Activated T-helper 1 cell treated with anti-CD3 and anti-CD28 coated beads, Interleukin-12 subunit alpha, Interleukin-12 subunit beta, Interleukin-2, Interleukin-4 antibody, amounts not matched to agents 30 ng/mL and 10 ng/mL and 1 ng/mL, durations not matched to agents 14 hours and 24 hours and 36 hours (primary cell): ENCODE measurements at regions not wholly inside any gene's neighbourhood (a gene's known extent, or its start where the extent isn't known, plus 50 kb on each side); places are given as distances from the start of the nearest gene placed in this dataset.
"Not testable (repeated sequence)": the region's sequence is repeated elsewhere in the genome, so short reads cannot be mapped to it uniquely, and the experiment has no call there.

Experiments used
- DNase-seq: peaks from one replicate; pipeline ENCODE4 v3.0.0; 2021; ENCODE audit warnings: low spot score
- H3K27ac Mint-ChIP-seq: one replicate; pipeline ENCODE4 v1.8.0; 2021; ENCODE audit warnings: mild to moderate bottlenecking, mixed read lengths
- H3K27me3 Mint-ChIP-seq: one replicate; pipeline ENCODE4 v1.8.0; 2022; ENCODE audit warnings: mild to moderate bottlenecking, moderate library complexity, mixed read lengths; ENCODE audit not compliant: insufficient read depth
- H3K36me3 Mint-ChIP-seq: one replicate; pipeline ENCODE4 v1.8.0; 2021; ENCODE audit warnings: low read depth, mixed read lengths
- H3K4me1 Mint-ChIP-seq: one replicate; pipeline ENCODE4 v1.8.0; 2021; ENCODE audit warnings: low read depth, mixed read lengths
- H3K4me3 Mint-ChIP-seq: one replicate; pipeline ENCODE4 v1.8.0; 2021; ENCODE audit warnings: mild to moderate bottlenecking, moderate library complexity, mixed read lengths
- H3K9me3 Mint-ChIP-seq: one replicate; pipeline ENCODE4 v1.8.0; 2021; ENCODE audit warnings: mixed read lengths
- intact Hi-C: fragments of 100-400 bp; cut with micrococcal nuclease; formaldehyde crosslinking; loops from one replicate; pipeline ENCODE4 v1.15.1; 2024

DNA sequence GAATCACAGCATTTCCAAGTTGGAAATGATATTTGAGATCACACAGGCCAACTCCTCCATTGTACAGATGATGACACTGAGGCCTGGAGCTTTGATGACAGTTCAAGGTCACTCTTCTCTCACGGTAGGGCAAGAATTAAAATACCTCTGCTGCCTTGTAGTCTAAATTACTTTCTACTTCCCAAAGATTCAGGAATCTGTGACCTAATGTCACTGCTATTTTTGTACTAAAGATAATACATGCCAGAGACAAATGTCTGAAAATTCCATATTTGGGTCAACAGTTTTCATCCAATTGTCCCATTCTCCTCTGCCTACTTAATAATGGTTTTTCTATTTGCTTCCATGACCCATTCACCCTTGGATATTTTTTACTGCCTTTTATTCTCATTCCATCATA is 160.0 kb downstream of the SOD2 start:
- intact Hi-C loops, result no loop called here
- Mint-ChIP-seq H3K27me3 (peaks cover 8% of the 10 kb centered on the region), H3K27ac (no peak overlapping the region), H3K4me3 (no peak overlapping the region), H3K4me1 (no peaks in the 10 kb centered on the region), H3K36me3 (no peaks in the 10 kb centered on the region), H3K9me3 (no peaks in the 10 kb centered on the region)
- no peak for DNase-seq

DNA sequence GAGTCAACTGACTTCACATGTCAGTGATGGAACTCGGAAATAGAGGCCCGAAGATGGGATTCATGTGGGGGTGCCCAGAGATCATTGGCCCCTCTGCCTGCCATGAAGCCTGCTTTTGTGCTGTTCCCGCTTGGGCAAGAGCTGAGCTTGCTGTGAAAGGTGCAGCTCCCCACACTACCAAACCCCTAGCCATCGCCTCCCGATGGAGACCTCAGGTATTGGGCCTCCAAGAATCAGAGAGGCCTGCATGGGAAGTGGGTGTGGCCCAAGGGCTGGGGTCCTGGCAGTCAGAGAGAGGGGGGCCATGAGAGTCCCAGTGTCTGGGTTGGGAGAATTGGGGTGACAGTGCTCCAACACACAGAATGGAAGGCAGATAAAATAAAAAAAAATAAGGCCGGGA is 160.9 kb downstream of the SOD2 start:
- H3K4me1 Mint-ChIP-seq, result no peaks in the 10 kb centered on the region
- H3K27ac Mint-ChIP-seq, result no peak overlapping the region
- no peak for DNase-seq
- no peak overlapping the region for H3K4me3 Mint-ChIP-seq
- intact Hi-C loops, result no loop called here
- H3K27me3 Mint-ChIP-seq, result peaks cover 8% of the 10 kb centered on the region
- no peaks in the 10 kb centered on the region for H3K9me3 Mint-ChIP-seq
- no peaks in the 10 kb centered on the region for H3K36me3 Mint-ChIP-seq

- Mint-ChIP-seq H3K9me3 (no peaks in the 10 kb centered on the region), H3K27me3 (no peaks in the 10 kb centered on the region), H3K4me1 (no peaks in the 10 kb centered on the region), H3K4me3 (no peak overlapping the region), H3K27ac (no peak overlapping the region), H3K36me3 (no peaks in the 10 kb centered on the region)
- intact Hi-C loops, result no loop called here
- no peak for DNase-seq
Observed at GRCh38 chr6:159529934-159530333, 163.1 kb downstream of the SOD2 start.

DNA sequence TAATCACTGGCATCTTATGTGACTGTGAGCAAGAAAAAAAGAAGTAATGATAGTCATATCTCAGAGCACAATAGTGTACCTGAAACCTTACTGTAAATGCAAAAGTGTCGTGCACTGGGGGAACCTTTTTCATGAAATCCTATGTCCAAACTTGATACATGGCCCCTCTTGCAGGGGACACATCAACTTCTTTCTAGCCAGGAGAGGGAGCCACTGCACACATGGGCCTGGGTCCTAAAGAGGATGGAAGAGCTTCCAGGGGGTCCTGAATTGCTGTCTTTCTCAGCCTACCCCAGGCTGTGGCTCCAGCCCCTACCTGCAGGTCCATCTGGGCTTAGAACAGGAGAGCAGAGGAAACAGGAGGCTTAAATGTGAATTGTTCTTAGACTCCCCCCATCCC is 165.7 kb downstream of the SOD2 start:
- H3K4me1 Mint-ChIP-seq, result no peaks in the 10 kb centered on the region
- H3K4me3 Mint-ChIP-seq, result no peak overlapping the region
- H3K27ac Mint-ChIP-seq, result no peak overlapping the region
- no peaks in the 10 kb centered on the region for H3K36me3 Mint-ChIP-seq
- H3K27me3 Mint-ChIP-seq, result no peaks in the 10 kb centered on the region
- no peak for DNase-seq
- intact Hi-C loops, result no loop called here
- H3K9me3 Mint-ChIP-seq, result no peaks in the 10 kb centered on the region

GRCh38 chr6:159525445-159526025 is 167.5 kb downstream of the SOD2 start:
- Mint-ChIP-seq H3K36me3 (no peaks in the 10 kb centered on the region), H3K27me3 (no peaks in the 10 kb centered on the region)
- intact Hi-C loops, result no loop called here

GRCh38 chr6:159522877-159523547 is 170.0 kb downstream of the SOD2 start:
- no peaks in the 10 kb centered on the region for H3K4me1 Mint-ChIP-seq
- no peaks in the 10 kb centered on the region for H3K36me3 Mint-ChIP-seq
- no peaks in the 10 kb centered on the region for H3K9me3 Mint-ChIP-seq
- no peak for DNase-seq
- no peak overlapping the region for H3K27ac Mint-ChIP-seq
- H3K27me3 Mint-ChIP-seq, result peaks cover 1% of the 10 kb centered on the region
- H3K4me3 Mint-ChIP-seq, result no peak overlapping the region
- intact Hi-C loops, result no loop called here

More at GRCh38 chr6:159525445-159526025, 167.5 kb downstream of the SOD2 start:
- H3K4me1 Mint-ChIP-seq, result no peaks in the 10 kb centered on the region
- H3K4me3 Mint-ChIP-seq, result no peak overlapping the region
- no peak for DNase-seq
- no peaks in the 10 kb centered on the region for H3K9me3 Mint-ChIP-seq
- H3K27ac Mint-ChIP-seq, result no peak overlapping the region

- intact Hi-C loops, result no loop called here
- H3K36me3 Mint-ChIP-seq, result no peaks in the 10 kb centered on the region
- no peak for DNase-seq
- no peak overlapping the region for H3K27ac Mint-ChIP-seq
- no peaks in the 10 kb centered on the region for H3K4me1 Mint-ChIP-seq
- H3K27me3 Mint-ChIP-seq, result peaks cover 1% of the 10 kb centered on the region
- H3K9me3 Mint-ChIP-seq, result no peaks in the 10 kb centered on the region
- H3K4me3 Mint-ChIP-seq, result no peak overlapping the region
Observed at GRCh38 chr6:159521962-159522361, 171.1 kb downstream of the SOD2 start.

DNA sequence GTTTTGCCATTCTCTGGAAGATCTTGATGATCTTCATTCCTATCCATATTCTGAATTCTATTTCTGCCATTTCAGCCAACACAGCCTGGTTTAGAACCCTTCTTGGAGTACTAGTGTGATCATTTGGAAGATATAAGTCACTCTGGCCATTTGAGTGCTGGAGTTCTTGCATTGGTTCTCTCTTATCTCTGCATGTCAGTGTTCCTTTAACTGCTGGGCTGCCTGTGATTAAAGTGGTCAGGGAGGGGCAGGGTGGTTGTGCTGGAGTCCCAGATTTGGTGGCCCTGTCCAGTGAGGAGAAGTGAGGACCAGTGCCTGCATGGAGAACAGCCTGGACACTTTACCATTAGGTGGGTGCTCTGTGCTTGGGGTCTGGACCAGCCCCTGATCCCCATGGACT is 173.0 kb downstream of the SOD2 start:
- H3K27me3 Mint-ChIP-seq, result peaks cover 3% of the 10 kb centered on the region
- no peak overlapping the region for H3K27ac Mint-ChIP-seq
- no peak overlapping the region for H3K4me3 Mint-ChIP-seq
- H3K9me3 Mint-ChIP-seq, result no peaks in the 10 kb centered on the region
- no peaks in the 10 kb centered on the region for H3K36me3 Mint-ChIP-seq
- DNase-seq, result no peak
- no peaks in the 10 kb centered on the region for H3K4me1 Mint-ChIP-seq
- intact Hi-C loops, result no loop called here

DNA sequence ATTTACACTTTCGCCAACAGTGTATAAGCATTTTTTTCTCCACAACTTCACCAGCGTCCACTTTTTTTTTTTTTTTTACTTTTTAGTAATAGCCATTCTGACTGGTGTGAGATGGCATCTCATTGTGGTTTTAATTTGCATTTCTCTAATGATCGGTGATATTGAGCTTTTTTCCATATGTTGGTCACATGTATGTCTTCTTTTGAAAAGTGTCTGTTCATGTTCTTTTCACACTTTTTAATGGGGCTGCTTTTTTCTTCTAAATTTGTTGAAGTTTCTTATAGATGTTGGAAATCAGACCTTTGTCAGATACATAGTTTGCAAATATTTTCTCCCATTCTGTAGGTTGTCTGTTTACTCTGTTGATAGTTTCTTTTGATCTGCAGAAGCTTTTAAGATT is 177.2 kb downstream of the SOD2 start:
- H3K4me3 Mint-ChIP-seq, H3K9me3 Mint-ChIP-seq, H3K27ac Mint-ChIP-seq, H3K27me3 Mint-ChIP-seq, H3K36me3 Mint-ChIP-seq, DNase-seq, H3K4me1 Mint-ChIP-seq, intact Hi-C loops: not testable (repeated sequence)

- H3K4me3 Mint-ChIP-seq, result no peak overlapping the region
- no peaks in the 10 kb centered on the region for H3K36me3 Mint-ChIP-seq
- peaks cover 2% of the 10 kb centered on the region for H3K27me3 Mint-ChIP-seq
- no peak for DNase-seq
- no peaks in the 10 kb centered on the region for H3K4me1 Mint-ChIP-seq
- no peaks in the 10 kb centered on the region for H3K9me3 Mint-ChIP-seq
- H3K27ac Mint-ChIP-seq, result no peak overlapping the region
- intact Hi-C loops, result no loop called here
Observed at GRCh38 chr6:159513914-159514313, 179.1 kb downstream of the SOD2 start.

DNA sequence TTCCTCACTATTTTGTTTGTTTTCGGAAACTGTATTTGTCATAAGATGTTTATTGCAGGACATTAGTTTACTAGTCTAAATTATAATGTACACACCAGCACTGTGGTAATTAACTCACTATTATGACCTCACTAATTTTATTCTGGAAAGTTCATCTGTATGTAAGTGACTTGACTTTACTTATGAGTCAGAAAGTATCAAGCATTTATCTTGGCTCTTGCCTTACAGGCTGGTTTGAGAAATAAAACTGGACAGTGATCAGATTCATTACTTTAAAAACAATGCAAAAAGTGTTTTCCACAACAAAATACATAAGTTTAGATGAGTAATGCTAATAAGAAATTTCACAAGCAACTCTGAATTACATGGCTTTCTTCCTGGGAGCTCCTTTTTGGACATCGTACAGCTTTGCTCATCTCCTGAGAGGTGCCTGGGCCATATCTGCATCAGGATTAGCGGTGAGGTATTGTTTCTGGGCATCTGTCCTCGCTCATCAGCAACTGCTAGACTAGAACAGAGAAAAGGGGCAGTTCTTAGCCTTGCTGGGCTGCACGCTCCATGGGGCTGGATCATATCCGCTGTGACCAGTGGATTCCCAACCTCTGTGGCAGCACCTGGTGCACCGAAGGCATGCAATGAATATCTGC is 179.8 kb downstream of the SOD2 start:
- Mint-ChIP-seq H3K27ac (no peak overlapping the region), H3K36me3 (no peaks in the 10 kb centered on the region), H3K4me1 (no peaks in the 10 kb centered on the region), H3K9me3 (no peaks in the 10 kb centered on the region), H3K4me3 (no peak overlapping the region), H3K27me3 (peaks cover 2% of the 10 kb centered on the region)
- intact Hi-C loops, result no loop called here
- DNase-seq, result no peak

GRCh38 chr6:159512571-159512970 is 180.5 kb downstream of the SOD2 start:
- Mint-ChIP-seq H3K27ac (no peak overlapping the region), H3K36me3 (no peaks in the 10 kb centered on the region), H3K4me3 (no peak overlapping the region), H3K4me1 (no peaks in the 10 kb centered on the region), H3K9me3 (no peaks in the 10 kb centered on the region), H3K27me3 (peaks cover 2% of the 10 kb centered on the region)
- no peak for DNase-seq
- intact Hi-C loops, result no loop called here

GRCh38 chr6:159512104-159512503 is 180.9 kb downstream of the SOD2 start:
- Mint-ChIP-seq H3K9me3 (no peaks in the 10 kb centered on the region), H3K36me3 (no peaks in the 10 kb centered on the region), H3K4me3 (no peak overlapping the region), H3K27me3 (peaks cover 2% of the 10 kb centered on the region), H3K27ac (no peak overlapping the region), H3K4me1 (no peaks in the 10 kb centered on the region)
- intact Hi-C loops, result no loop called here
- DNase-seq, result no peak
